ENCODE measurements at regions not wholly inside any gene's neighbourhood (a gene's known extent, or its start where the extent isn't known, plus 50 kb on each side); places are given as distances from the start of the nearest gene placed in this dataset.
"Not testable (repeated sequence)": the region's sequence is repeated elsewhere in the genome, so short reads cannot be mapped to it uniquely, and the experiment has no call there.

GRCh38 chr9:79034583-79034982, 537.2 kb upstream of the TLE4 start:
- FAIRE-seq: no peak

DNA sequence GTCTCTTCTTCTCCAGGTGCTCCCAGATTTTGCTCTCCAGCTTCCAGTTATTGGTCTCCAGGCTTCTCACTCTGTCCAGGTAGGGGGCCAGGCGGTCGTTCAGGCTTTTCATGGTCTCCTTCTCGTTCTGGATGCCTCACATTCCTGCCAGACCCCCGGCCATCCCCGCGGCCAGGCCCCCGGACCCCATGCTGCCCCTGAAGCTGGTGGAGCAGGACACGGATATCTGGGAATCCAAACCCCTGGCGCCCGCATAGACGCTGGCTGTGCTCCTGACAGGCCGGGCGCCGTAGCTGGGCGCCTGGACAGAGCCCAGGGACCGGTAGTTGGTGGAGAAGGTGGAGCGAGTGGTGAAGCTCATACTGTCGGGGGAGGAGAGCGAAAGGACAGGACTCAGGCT, 534.4 kb upstream of the TLE4 start:
- FAIRE-seq: no peak

- FAIRE-seq: no peak
Measured at GRCh38 chr9:79040671-79041070, 531.1 kb upstream of the TLE4 start.

GRCh38 chr9:79041266-79041665, 530.5 kb upstream of the TLE4 start:
- FAIRE-seq: peak; percentile 27

DNA sequence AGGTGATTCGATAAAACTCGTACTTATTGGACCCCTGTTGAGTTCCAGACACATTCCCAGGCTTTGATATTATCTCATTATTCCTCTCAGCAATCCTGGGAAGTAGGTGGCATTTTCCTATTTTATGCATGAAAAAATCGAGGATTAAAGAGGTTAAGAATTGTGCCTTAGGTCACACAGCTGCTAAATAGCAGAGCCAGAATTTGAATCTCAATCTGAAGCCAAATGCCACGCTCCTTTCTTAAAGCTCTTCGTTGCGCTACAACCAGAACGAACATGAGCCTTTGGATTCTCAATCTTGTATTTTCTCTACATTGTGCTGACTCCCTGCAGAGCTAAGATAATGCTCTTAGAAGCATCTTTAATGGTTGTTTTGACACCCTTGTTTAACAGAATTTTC, 527.8 kb upstream of the TLE4 start:
- FAIRE-seq: no peak

- no peak for FAIRE-seq
Measured at GRCh38 chr9:79046401-79046800, 525.4 kb upstream of the TLE4 start.

DNA sequence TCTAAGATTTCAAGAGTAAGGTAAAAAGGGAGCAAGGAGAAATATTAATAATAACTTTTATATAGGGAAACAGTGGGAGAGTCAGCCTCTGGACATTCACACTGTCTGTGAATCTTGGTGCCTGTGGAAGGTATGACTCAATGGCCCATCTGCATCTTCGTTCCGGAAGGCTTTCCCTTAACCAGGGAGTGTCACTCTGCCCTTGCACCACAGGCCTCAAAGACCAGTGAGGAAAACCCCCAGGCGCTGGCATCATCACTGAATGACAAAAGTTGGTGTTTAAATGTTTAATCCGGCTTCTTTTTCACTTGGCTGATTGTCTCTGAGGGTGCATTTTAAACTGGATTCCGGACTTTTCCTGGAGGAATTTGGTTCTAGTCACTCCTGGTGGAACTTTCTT, 522.4 kb upstream of the TLE4 start:
- no peak for FAIRE-seq

- FAIRE-seq: no peak
Measured at GRCh38 chr9:79053598-79053997, 518.2 kb upstream of the TLE4 start.

GRCh38 chr9:79054500-79054899, 517.3 kb upstream of the TLE4 start:
- FAIRE-seq: no peak

- FAIRE-seq: no peak
Measured at GRCh38 chr9:79056041-79056440, 515.7 kb upstream of the TLE4 start.

GRCh38 chr9:79057576-79057975, 514.2 kb upstream of the TLE4 start:
- no peak for FAIRE-seq

DNA sequence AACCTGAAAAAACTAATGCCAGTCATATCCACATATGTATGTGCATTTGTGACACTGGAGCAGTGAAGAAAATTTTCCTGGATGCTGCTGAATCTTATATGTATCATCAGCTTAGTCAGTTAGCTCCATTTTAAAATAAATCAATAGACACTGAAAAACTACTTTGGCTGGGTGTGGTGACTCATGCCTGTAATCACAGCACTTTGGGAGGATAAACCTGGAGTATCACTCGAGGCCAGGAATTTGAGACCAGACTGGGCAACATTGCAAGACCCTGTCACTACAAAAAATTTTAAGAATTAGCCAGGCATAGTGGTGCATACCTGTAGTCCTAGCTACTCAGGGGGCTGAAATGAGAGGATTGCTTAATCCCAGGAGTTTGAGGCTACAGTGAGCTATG, 511.0 kb upstream of the TLE4 start:
- no peak for FAIRE-seq

GRCh38 chr9:79061752-79062616, 509.8 kb upstream of the TLE4 start:
- FAIRE-seq: no peak

- no peak for FAIRE-seq
Measured at GRCh38 chr9:79073201-79073600, 498.6 kb upstream of the TLE4 start.

DNA sequence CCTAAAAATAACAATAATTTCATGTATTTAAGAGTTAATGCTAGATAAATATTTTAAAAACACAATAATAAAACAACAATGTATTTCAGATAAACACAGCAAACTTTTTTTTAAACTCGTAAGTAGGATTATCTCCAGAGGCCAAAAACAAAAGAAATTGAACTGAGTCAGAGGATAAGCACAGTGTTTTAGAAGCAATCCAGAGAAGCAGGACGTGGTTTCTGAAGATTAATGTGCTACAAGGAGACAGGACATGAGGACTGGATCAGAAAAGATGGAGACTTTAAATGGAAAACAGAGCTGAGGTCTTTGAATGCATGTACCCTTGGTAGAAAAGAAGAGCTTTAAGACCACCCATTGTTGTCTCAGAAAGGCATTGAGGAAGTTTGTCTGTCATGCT, 491.2 kb upstream of the TLE4 start:
- no peak for FAIRE-seq

- no peak for FAIRE-seq
Measured at GRCh38 chr9:79083621-79084020, 488.1 kb upstream of the TLE4 start.

GRCh38 chr9:79087133-79087532, 484.6 kb upstream of the TLE4 start:
- FAIRE-seq: no peak

DNA sequence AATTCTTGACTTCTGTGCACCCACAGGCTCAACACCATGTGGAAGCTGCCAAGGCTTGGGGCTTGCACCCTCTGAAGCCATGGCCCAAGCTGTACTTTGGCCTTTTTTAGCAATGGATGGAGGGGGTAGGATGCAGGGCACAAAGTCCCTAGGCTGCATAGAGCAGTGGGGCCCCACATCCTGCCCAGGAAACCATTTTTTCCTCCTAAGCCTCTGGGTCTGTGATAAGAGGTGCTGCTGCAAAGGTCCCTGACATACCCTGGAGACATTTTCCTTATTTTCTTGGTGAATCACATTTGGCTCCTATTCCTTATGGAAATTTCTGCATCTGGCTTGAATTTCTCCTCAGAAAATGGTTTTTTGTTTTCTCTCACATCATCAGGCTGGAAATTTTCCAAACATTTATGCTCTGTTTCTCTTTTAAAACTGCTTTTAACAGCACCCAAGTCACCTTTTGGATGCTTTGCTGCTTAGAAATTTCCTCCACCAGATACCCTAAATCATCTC, 482.7 kb upstream of the TLE4 start:
- no peak for FAIRE-seq

- not testable (repeated sequence) for FAIRE-seq
Measured at GRCh38 chr9:79089851-79090250, 481.9 kb upstream of the TLE4 start.

GRCh38 chr9:79103257-79103656, 468.5 kb upstream of the TLE4 start:
- FAIRE-seq: not testable (repeated sequence)

- FAIRE-seq: no peak
Measured at GRCh38 chr9:79104216-79104615, 467.5 kb upstream of the TLE4 start.

- FAIRE-seq: no peak
Measured at GRCh38 chr9:79104951-79105350, 466.8 kb upstream of the TLE4 start.

DNA sequence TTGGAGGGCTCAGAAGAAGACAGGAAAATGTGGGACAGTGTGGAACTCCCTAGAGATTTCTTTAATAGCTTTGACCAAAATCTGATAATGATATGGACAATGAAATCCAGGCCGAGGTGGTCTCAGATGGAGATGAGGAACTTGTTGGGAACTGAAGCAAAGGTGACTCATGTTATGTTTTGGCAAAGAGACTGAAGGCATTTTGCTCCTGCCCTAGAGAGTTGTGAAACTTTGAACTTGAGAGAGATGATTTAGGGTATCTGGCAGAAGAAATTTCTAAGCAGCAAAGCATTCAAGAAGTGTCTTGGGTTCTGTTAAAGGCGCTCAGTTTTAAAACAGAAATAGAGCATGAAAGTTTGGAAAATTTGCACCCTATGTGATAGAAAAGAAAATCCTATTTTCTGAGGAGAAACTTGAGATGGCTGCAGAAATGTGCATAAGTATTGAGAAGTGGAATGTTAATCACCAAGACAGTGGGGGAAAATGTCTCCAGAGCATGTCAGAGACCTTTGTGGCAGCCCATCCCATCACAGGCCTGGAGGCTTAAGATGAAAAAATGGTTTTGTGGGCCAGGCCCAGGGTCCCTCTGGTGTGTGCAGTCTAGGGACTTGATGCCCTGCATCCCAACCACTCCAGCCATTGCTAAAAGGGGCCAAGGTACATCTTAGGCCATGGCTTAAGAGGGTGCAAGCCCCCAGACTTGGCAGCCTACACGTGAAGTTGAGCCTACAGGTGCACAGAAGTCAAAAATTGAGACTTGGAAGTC, 463.7 kb upstream of the TLE4 start:
- FAIRE-seq: no peak

GRCh38 chr9:79111653-79112052, 460.1 kb upstream of the TLE4 start:
- no peak for FAIRE-seq

Data from islet of Langerhans (tissue), 1 donor.